K562 (cell line): ENCODE measurements at regions not wholly inside any gene's neighbourhood (a gene's known extent, or its start where the extent isn't known, plus 50 kb on each side); places are given as distances from the start of the nearest gene placed in this dataset.

Source experiments
- CHD1 ChIP-seq: fragments of 200-600 bp; sonication (generic); IDR thresholded peaks from one replicate; pipeline ENCODE4 v1.6.1; 2012; ENCODE audit warnings: mild to moderate bottlenecking, moderate library complexity, low read length, inconsistent platforms
- CHD2 ChIP-seq: IDR thresholded peaks from 2 replicates; pipeline ENCODE4 v1.6.1; 2011; ENCODE audit warnings: low read depth, low read length
- CHD4 ChIP-seq: fragments of 200-600 bp; sonication (generic); IDR thresholded peaks from 3 replicates; pipeline ENCODE4 v1.6.1; 2012; ENCODE audit warnings: low read depth, mild to moderate bottlenecking, mixed read lengths, low read length, inconsistent platforms; ENCODE audit not compliant: insufficient read depth, insufficient replicate concordance, poor library complexity, severe bottlenecking
- GABPA ChIP-seq: fragments of 200-800 bp; sonication (Bioruptor generic); conservative IDR thresholded peaks from 2 replicates; pipeline ENCODE4 v1.6.1; 2016; ENCODE audit warnings: low read depth, missing genetic modification characterization, missing compliant biosample characterization
- POLR2A ChIP-seq: fragments of 450-650 bp; conservative IDR thresholded peaks from 2 replicates; pipeline ENCODE4 v1.6.1; 2016
- SAP30 ChIP-seq: fragments of 200-600 bp; sonication (generic); IDR thresholded peaks from 2 replicates; pipeline ENCODE4 v1.6.1; 2012; ENCODE audit warnings: borderline replicate concordance, low read depth, mild to moderate bottlenecking, moderate library complexity, low read length, control low read depth, inconsistent platforms; ENCODE audit not compliant: insufficient read depth, poor library complexity, severe bottlenecking
- XRCC3 ChIP-seq: fragments of 450-650 bp; IDR thresholded peaks from 2 replicates; pipeline ENCODE4 v1.6.1; 2017; ENCODE audit warnings: mild to moderate bottlenecking, moderate library complexity
- ZNF197 ChIP-seq: fragments of 200-800 bp; sonication (Bioruptor generic); IDR thresholded peaks from 2 replicates; pipeline ENCODE4 v1.6.1; 2016; ENCODE audit warnings: low read depth, missing genetic modification characterization, missing compliant biosample characterization
- ZNF263 ChIP-seq: sonication (generic); formaldehyde crosslinking; IDR thresholded peaks from 2 replicates; pipeline ENCODE4 v1.8.0; 2022; ENCODE audit warnings: mild to moderate bottlenecking, missing genetic modification reagents, borderline replicate concordance
- TF ChIP-seq, protein P1 (sequence below): sonication (generic); formaldehyde crosslinking; IDR thresholded peaks from 2 replicates; pipeline ENCODE4 v1.5.0; 2020; ENCODE audit warnings: missing genetic modification reagents
- TF ChIP-seq, protein P2 (sequence below): sonication (generic); formaldehyde crosslinking; IDR thresholded peaks from 2 replicates; pipeline ENCODE4 v1.8.0; 2022; ENCODE audit warnings: mild to moderate bottlenecking, missing genetic modification reagents
- TF ChIP-seq, protein P3 (sequence below): fragments of 450-650 bp; formaldehyde crosslinking; IDR thresholded peaks from 2 replicates; pipeline ENCODE4 v1.4.0; 2020; ENCODE audit warnings: mild to moderate bottlenecking, moderate library complexity
- TF ChIP-seq, protein P4 (sequence below): fragments of 450-650 bp; IDR thresholded peaks from 2 replicates; pipeline ENCODE4 v1.6.1; 2018; ENCODE audit not compliant: partially characterized antibody
- TF ChIP-seq, protein P5 (sequence below): fragments of 250-450 bp; sonication (Bioruptor Pico); IDR thresholded peaks from 2 replicates; pipeline ENCODE4 v1.5.0; 2021

DNA sequence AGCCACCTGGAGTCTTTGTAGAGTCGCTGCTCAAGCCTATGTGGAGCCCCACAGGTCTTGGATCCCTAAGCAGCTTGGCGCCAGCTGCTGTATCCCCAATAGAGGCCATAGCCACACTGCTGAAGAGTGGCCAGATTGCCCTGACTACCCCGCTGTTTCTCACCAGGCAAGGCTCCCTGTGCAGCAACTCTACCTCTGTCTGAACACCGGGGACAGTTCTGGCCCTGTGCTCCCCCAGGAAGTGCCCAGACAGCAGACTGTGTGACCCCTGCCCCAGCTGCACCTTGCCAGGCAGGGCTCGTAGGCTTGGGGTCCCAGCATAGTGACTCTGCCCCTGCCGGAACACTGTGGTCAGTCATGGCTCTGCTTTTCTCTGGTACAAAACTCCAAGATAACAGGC is 53.5 kb upstream of the GALNT13 start:
- TF ChIP-seq XRCC3: no peak
- TF ChIP-seq CHD1: no peak
- TF ChIP-seq, protein P1, sequence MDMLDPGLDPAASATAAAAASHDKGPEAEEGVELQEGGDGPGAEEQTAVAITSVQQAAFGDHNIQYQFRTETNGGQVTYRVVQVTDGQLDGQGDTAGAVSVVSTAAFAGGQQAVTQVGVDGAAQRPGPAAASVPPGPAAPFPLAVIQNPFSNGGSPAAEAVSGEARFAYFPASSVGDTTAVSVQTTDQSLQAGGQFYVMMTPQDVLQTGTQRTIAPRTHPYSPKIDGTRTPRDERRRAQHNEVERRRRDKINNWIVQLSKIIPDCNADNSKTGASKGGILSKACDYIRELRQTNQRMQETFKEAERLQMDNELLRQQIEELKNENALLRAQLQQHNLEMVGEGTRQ (CRISPR knock-in tag): no peak
- TF ChIP-seq POLR2A: no peak
- TF ChIP-seq ZNF263: no peak
- TF ChIP-seq, protein P2, sequence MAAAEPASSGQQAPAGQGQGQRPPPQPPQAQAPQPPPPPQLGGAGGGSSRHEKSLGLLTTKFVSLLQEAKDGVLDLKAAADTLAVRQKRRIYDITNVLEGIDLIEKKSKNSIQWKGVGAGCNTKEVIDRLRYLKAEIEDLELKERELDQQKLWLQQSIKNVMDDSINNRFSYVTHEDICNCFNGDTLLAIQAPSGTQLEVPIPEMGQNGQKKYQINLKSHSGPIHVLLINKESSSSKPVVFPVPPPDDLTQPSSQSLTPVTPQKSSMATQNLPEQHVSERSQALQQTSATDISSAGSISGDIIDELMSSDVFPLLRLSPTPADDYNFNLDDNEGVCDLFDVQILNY (CRISPR knock-in tag): no peak
- TF ChIP-seq, protein P3, sequence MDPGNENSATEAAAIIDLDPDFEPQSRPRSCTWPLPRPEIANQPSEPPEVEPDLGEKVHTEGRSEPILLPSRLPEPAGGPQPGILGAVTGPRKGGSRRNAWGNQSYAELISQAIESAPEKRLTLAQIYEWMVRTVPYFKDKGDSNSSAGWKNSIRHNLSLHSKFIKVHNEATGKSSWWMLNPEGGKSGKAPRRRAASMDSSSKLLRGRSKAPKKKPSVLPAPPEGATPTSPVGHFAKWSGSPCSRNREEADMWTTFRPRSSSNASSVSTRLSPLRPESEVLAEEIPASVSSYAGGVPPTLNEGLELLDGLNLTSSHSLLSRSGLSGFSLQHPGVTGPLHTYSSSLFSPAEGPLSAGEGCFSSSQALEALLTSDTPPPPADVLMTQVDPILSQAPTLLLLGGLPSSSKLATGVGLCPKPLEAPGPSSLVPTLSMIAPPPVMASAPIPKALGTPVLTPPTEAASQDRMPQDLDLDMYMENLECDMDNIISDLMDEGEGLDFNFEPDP (CRISPR knock-in tag): no peak
- TF ChIP-seq CHD4: no peak
- no peak for TF ChIP-seq ZNF197 (CRISPR knock-in tag)
- no peak for TF ChIP-seq SAP30
- no peak for TF ChIP-seq GABPA (tag)
- TF ChIP-seq, protein P4, sequence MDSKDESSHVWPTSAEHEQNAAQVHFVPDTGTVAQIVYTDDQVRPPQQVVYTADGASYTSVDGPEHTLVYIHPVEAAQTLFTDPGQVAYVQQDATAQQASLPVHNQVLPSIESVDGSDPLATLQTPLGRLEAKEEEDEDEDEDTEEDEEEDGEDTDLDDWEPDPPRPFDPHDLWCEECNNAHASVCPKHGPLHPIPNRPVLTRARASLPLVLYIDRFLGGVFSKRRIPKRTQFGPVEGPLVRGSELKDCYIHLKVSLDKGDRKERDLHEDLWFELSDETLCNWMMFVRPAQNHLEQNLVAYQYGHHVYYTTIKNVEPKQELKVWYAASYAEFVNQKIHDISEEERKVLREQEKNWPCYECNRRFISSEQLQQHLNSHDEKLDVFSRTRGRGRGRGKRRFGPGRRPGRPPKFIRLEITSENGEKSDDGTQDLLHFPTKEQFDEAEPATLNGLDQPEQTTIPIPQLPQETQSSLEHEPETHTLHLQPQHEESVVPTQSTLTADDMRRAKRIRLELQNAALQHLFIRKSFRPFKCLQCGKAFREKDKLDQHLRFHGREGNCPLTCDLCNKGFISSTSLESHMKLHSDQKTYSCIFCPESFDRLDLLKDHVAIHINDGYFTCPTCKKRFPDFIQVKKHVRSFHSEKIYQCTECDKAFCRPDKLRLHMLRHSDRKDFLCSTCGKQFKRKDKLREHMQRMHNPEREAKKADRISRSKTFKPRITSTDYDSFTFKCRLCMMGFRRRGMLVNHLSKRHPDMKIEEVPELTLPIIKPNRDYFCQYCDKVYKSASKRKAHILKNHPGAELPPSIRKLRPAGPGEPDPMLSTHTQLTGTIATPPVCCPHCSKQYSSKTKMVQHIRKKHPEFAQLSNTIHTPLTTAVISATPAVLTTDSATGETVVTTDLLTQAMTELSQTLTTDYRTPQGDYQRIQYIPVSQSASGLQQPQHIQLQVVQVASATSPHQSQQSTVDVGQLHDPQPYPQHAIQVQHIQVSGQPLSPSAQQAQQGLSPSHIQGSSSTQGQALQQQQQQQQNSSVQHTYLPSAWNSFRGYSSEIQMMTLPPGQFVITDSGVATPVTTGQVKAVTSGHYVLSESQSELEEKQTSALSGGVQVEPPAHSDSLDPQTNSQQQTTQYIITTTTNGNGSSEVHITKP: no peak
- TF ChIP-seq CHD2: no peak
- TF ChIP-seq, protein P5, sequence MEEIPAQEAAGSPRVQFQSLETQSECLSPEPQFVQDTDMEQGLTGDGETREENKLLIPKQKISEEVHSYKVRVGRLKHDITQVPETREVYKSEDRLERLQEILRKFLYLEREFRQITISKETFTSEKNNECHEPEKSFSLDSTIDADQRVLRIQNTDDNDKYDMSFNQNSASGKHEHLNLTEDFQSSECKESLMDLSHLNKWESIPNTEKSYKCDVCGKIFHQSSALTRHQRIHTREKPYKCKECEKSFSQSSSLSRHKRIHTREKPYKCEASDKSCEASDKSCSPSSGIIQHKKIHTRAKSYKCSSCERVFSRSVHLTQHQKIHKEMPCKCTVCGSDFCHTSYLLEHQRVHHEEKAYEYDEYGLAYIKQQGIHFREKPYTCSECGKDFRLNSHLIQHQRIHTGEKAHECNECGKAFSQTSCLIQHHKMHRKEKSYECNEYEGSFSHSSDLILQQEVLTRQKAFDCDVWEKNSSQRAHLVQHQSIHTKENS (CRISPR knock-in tag): no peak
